HCT116 (cell line): ENCODE measurements at regions not wholly inside any gene's neighbourhood (a gene's known extent, or its start where the extent isn't known, plus 50 kb on each side); places are given as distances from the start of the nearest gene placed in this dataset.

ENCODE experiments used
- ATF3 ChIP-seq: IDR thresholded peaks from 2 replicates; pipeline ENCODE4 v1.6.1; 2012
- CEBPB ChIP-seq: IDR thresholded peaks from 2 replicates; pipeline ENCODE4 v1.6.1; 2012; ENCODE audit warnings: low read depth
- CTCF ChIP-seq, 3 experiments: fragments of 200-600 bp in 1 of 3; sonication (generic) in 1 of 3; IDR thresholded peaks in 2 of 3; conservative IDR thresholded peaks in 1 of 3; 2 replicates each; pipeline ENCODE4 v1.5.1; 2012 to 2017; ENCODE audit warnings: low read depth in 2 of 3, low read length in 2 of 3, antibody characterized with exemption in 1 of 3, borderline replicate concordance in 1 of 3, control low read depth in 1 of 3, mild to moderate bottlenecking in 1 of 3, mixed read lengths in 1 of 3, mixed run types in 1 of 3, moderate library complexity in 1 of 3; ENCODE audit not compliant: insufficient read depth in 1 of 3
- EZH2 ChIP-seq: fragments of 200-600 bp; sonication (generic); IDR thresholded peaks from 2 replicates; pipeline ENCODE4 v1.6.1; 2017; ENCODE audit warnings: antibody characterized with exemption, mixed run types
- EZH2phosphoT487 ChIP-seq: fragments of 200-600 bp; IDR thresholded peaks from 2 replicates; pipeline ENCODE4 v1.6.1; 2018; ENCODE audit warnings: antibody characterized with exemption, borderline replicate concordance
- MAX ChIP-seq: IDR thresholded peaks from 2 replicates; pipeline ENCODE4 v1.6.1; 2012
- POLR2A ChIP-seq: IDR thresholded peaks from 2 replicates; pipeline ENCODE4 v1.7.0; 2011; ENCODE audit warnings: borderline replicate concordance; ENCODE audit not compliant: insufficient read depth, insufficient read length; ENCODE audit errors: extremely low read depth
- POLR2AphosphoS5 ChIP-seq: IDR thresholded peaks from 2 replicates; pipeline ENCODE4 v1.6.1; 2011; ENCODE audit warnings: mild to moderate bottlenecking, low read depth, low read length, moderate library complexity
- RAD21 ChIP-seq: IDR thresholded peaks from 2 replicates; pipeline ENCODE4 v1.6.1; 2012; ENCODE audit warnings: low read depth, mild to moderate bottlenecking
- SIN3A ChIP-seq: IDR thresholded peaks from 2 replicates; pipeline ENCODE4 v1.6.1; 2012; ENCODE audit warnings: low read depth
- SRF ChIP-seq: IDR thresholded peaks from 2 replicates; pipeline ENCODE4 v1.6.1; 2012; ENCODE audit warnings: low read depth
- TCF7L2 ChIP-seq: IDR thresholded peaks from 2 replicates; pipeline ENCODE4 v1.7.0; 2011; ENCODE audit warnings: borderline replicate concordance, inconsistent platforms; ENCODE audit not compliant: insufficient read depth, insufficient read length; ENCODE audit errors: extremely low read depth
- ZBTB33 ChIP-seq: IDR thresholded peaks from 2 replicates; pipeline ENCODE4 v1.6.1; 2011; ENCODE audit warnings: mild to moderate bottlenecking, low read length, moderate library complexity; ENCODE audit not compliant: insufficient replicate concordance; ENCODE audit errors: extremely low read depth

GRCh38 chr3:180097626-180098025, 60.9 kb upstream of the PEX5L start:
- TF ChIP-seq MAX (no peak), POLR2A (no peak), CTCF (IDR thresholded peaks at IDR 0.05 in 2 of 3, conservative IDR thresholded peaks at IDR 0.05 in 1 of 3; ENCODE audit: borderline replicate concordance in 1 of 3, insufficient read depth in 1 of 3, low read depth in 2 of 3, low read length in 2 of 3) (no peak), EZH2 (no peak), EZH2phosphoT487 (no peak), POLR2AphosphoS5 (no peak), RAD21 (no peak), CEBPB (no peak), SRF (no peak), TCF7L2 (no peak), ATF3 (no peak), ZBTB33 (no peak), SIN3A (no peak)
